ENCODE measurements at regions not wholly inside any gene's neighbourhood (a gene's known extent, or its start where the extent isn't known, plus 50 kb on each side); places are given as distances from the start of the nearest gene placed in this dataset.

- H3K4me1 Mint-ChIP-seq, result no peaks in the 10 kb centered on the region
- peaks cover 6% of the 10 kb centered on the region for H3K27me3 Mint-ChIP-seq
- POLR2A ChIA-PET, result no interaction called here
- H3K9me3 Mint-ChIP-seq, result peaks cover 2% of the 10 kb centered on the region
- no peak overlapping the region for H3K27ac Mint-ChIP-seq
- DNase-seq (no peak), ATAC-seq (ENCODE audit: low read depth) (no peak)
- H3K4me3 Mint-ChIP-seq, result no peak overlapping the region
- H3K36me3 Mint-ChIP-seq, result no peaks in the 10 kb centered on the region
These were observed 188.2 kb downstream of the KCNRG start for GRCh38 chr13:50203256-50203941.

GRCh38 chr13:50205581-50205980 lies 190.3 kb downstream of the KCNRG start:
- POLR2A ChIA-PET, result no interaction called here

GRCh38 chr13:50208826-50209335 lies 193.6 kb downstream of the KCNRG start:
- POLR2A ChIA-PET, result no interaction called here
- H3K27ac Mint-ChIP-seq, result no peak overlapping the region
- peaks cover 10% of the 10 kb centered on the region for H3K9me3 Mint-ChIP-seq
- H3K4me3 Mint-ChIP-seq, result peak overlapping the region; percentile 30
- H3K4me1 Mint-ChIP-seq, result peaks cover 5% of the 10 kb centered on the region
- DNase-seq (no peak), ATAC-seq (ENCODE audit: low read depth) (no peak)
- peaks cover 5% of the 10 kb centered on the region for H3K27me3 Mint-ChIP-seq
- H3K36me3 Mint-ChIP-seq, result peaks cover 5% of the 10 kb centered on the region

More at GRCh38 chr13:50205581-50205980, 190.3 kb downstream of the KCNRG start:
- Mint-ChIP-seq H3K36me3 (no peaks in the 10 kb centered on the region), H3K27ac (no peak overlapping the region), H3K27me3 (peaks cover 5% of the 10 kb centered on the region), H3K4me3 (no peak overlapping the region), H3K9me3 (no peaks in the 10 kb centered on the region), H3K4me1 (peaks cover 5% of the 10 kb centered on the region)
- DNase-seq (no peak), ATAC-seq (ENCODE audit: low read depth) (no peak)

- ATAC-seq (ENCODE audit: low read depth) (no peak), DNase-seq (no peak)
- peaks cover 5% of the 10 kb centered on the region for H3K36me3 Mint-ChIP-seq
- peaks cover 5% of the 10 kb centered on the region for H3K27me3 Mint-ChIP-seq
- H3K27ac Mint-ChIP-seq, result no peak overlapping the region
- H3K4me3 Mint-ChIP-seq, result no peak overlapping the region
- POLR2A ChIA-PET, result no interaction called here
- peaks cover 5% of the 10 kb centered on the region for H3K4me1 Mint-ChIP-seq
- H3K9me3 Mint-ChIP-seq, result peaks cover 11% of the 10 kb centered on the region
These were observed 194.4 kb downstream of the KCNRG start for GRCh38 chr13:50209631-50210030.

GRCh38 chr13:50213526-50213925 lies 198.3 kb downstream of the KCNRG start:
- Mint-ChIP-seq H3K9me3 (peaks cover 13% of the 10 kb centered on the region), H3K27me3 (peaks cover 13% of the 10 kb centered on the region), H3K27ac (no peak overlapping the region), H3K36me3 (peaks cover 5% of the 10 kb centered on the region), H3K4me1 (peaks cover 5% of the 10 kb centered on the region), H3K4me3 (no peak overlapping the region)
- POLR2A ChIA-PET, result no interaction called here
- DNase-seq (no peak), ATAC-seq (ENCODE audit: low read depth) (no peak)

GRCh38 chr13:50214514-50214913 lies 199.3 kb downstream of the KCNRG start:
- peaks cover 5% of the 10 kb centered on the region for H3K36me3 Mint-ChIP-seq
- H3K27me3 Mint-ChIP-seq, result peaks cover 9% of the 10 kb centered on the region
- no peak overlapping the region for H3K27ac Mint-ChIP-seq
- H3K4me3 Mint-ChIP-seq, result no peak overlapping the region
- no peak for ATAC-seq (ENCODE audit: low read depth)
- no peaks in the 10 kb centered on the region for H3K4me1 Mint-ChIP-seq
- POLR2A ChIA-PET, result no interaction called here
- no peak for DNase-seq
- H3K9me3 Mint-ChIP-seq, result peaks cover 16% of the 10 kb centered on the region

GRCh38 chr13:50215399-50215798 lies 200.2 kb downstream of the KCNRG start:
- H3K27me3 Mint-ChIP-seq, result peaks cover 13% of the 10 kb centered on the region
- ATAC-seq (ENCODE audit: low read depth), result no peak
- H3K4me3 Mint-ChIP-seq, result no peak overlapping the region

GRCh38 chr13:50219743-50220142 lies 204.5 kb downstream of the KCNRG start:
- H3K27ac Mint-ChIP-seq, result no peak overlapping the region
- H3K4me1 Mint-ChIP-seq, result no peaks in the 10 kb centered on the region
- no peak for ATAC-seq (ENCODE audit: low read depth)
- no peak overlapping the region for H3K4me3 Mint-ChIP-seq
- H3K27me3 Mint-ChIP-seq, result peaks cover 23% of the 10 kb centered on the region
- DNase-seq, result no peak
- peaks cover 7% of the 10 kb centered on the region for H3K9me3 Mint-ChIP-seq
- H3K36me3 Mint-ChIP-seq, result no peaks in the 10 kb centered on the region
- POLR2A ChIA-PET, result no interaction called here

More at GRCh38 chr13:50215399-50215798, 200.2 kb downstream of the KCNRG start:
- Mint-ChIP-seq H3K9me3 (peaks cover 18% of the 10 kb centered on the region), H3K36me3 (peaks cover 5% of the 10 kb centered on the region), H3K4me1 (no peaks in the 10 kb centered on the region), H3K27ac (no peak overlapping the region)
- POLR2A ChIA-PET, result no interaction called here
- no peak for DNase-seq

GRCh38 chr13:50220938-50221337 lies 205.7 kb downstream of the KCNRG start:
- Mint-ChIP-seq H3K4me3 (no peak overlapping the region), H3K27me3 (peaks cover 23% of the 10 kb centered on the region), H3K27ac (no peak overlapping the region), H3K36me3 (no peaks in the 10 kb centered on the region), H3K9me3 (peaks cover 7% of the 10 kb centered on the region), H3K4me1 (no peaks in the 10 kb centered on the region)
- POLR2A ChIA-PET, result no interaction called here
- no peak for DNase-seq
- ATAC-seq (ENCODE audit: low read depth), result no peak

GRCh38 chr13:50222569-50223332 lies 207.5 kb downstream of the KCNRG start:
- Mint-ChIP-seq H3K4me1 (peaks cover 2% of the 10 kb centered on the region), H3K4me3 (no peak overlapping the region), H3K27ac (no peak overlapping the region), H3K27me3 (peaks cover 14% of the 10 kb centered on the region), H3K36me3 (no peaks in the 10 kb centered on the region), H3K9me3 (peaks cover 5% of the 10 kb centered on the region)
- ATAC-seq (ENCODE audit: low read depth) (no peak), DNase-seq (no peak)
- POLR2A ChIA-PET, result no interaction called here

GRCh38 chr13:50224534-50224933 lies 209.3 kb downstream of the KCNRG start:
- POLR2A ChIA-PET, result no interaction called here
- Mint-ChIP-seq H3K4me3 (no peak overlapping the region), H3K27me3 (peaks cover 14% of the 10 kb centered on the region), H3K4me1 (peaks cover 2% of the 10 kb centered on the region), H3K27ac (no peak overlapping the region), H3K36me3 (no peaks in the 10 kb centered on the region), H3K9me3 (peaks cover 2% of the 10 kb centered on the region)
- DNase-seq (no peak), ATAC-seq (ENCODE audit: low read depth) (no peak)

- DNase-seq (no peak), ATAC-seq (ENCODE audit: low read depth) (no peak)
- Mint-ChIP-seq H3K27ac (no peak overlapping the region), H3K4me3 (no peak overlapping the region), H3K9me3 (no peaks in the 10 kb centered on the region), H3K36me3 (no peaks in the 10 kb centered on the region), H3K4me1 (peaks cover 7% of the 10 kb centered on the region), H3K27me3 (peaks cover 10% of the 10 kb centered on the region)
- POLR2A ChIA-PET, result no interaction called here
These were observed 210.2 kb downstream of the KCNRG start for GRCh38 chr13:50225193-50226155.

- peaks cover 11% of the 10 kb centered on the region for H3K4me1 Mint-ChIP-seq
- no peak overlapping the region for H3K4me3 Mint-ChIP-seq
- H3K27ac Mint-ChIP-seq, result no peak overlapping the region
- no peak for ATAC-seq (ENCODE audit: low read depth)
- H3K27me3 Mint-ChIP-seq, result peaks cover 6% of the 10 kb centered on the region
- no peaks in the 10 kb centered on the region for H3K36me3 Mint-ChIP-seq
- no peak for DNase-seq
- no peaks in the 10 kb centered on the region for H3K9me3 Mint-ChIP-seq
- POLR2A ChIA-PET, result no interaction called here
These were observed 211.4 kb downstream of the KCNRG start for GRCh38 chr13:50226515-50227155.
